ENCODE measurements at regions not wholly inside any gene's neighbourhood (a gene's known extent, or its start where the extent isn't known, plus 50 kb on each side); places are given as distances from the start of the nearest gene placed in this dataset.
"Not testable (repeated sequence)": the region's sequence is repeated elsewhere in the genome, so short reads cannot be mapped to it uniquely, and the experiment has no call there.

GRCh38 chr15:22665711-22666110 is 120.7 kb upstream of the NIPA1 start:
- not testable (repeated sequence) for DNase-seq (ENCODE audit: low read depth in 2 of 2)

- DNase-seq (ENCODE audit: low read depth in 2 of 2), result not testable (repeated sequence)
These were observed 101.7 kb upstream of the NIPA1 start for GRCh38 chr15:22684786-22685185.

GRCh38 chr15:22699881-22700280 is 86.6 kb upstream of the NIPA1 start:
- not testable (repeated sequence) for DNase-seq (ENCODE audit: low read depth in 2 of 2)

- DNase-seq (ENCODE audit: low read depth in 2 of 2), result not testable (repeated sequence)
These were observed 75.6 kb upstream of the NIPA1 start for GRCh38 chr15:22710831-22711341.

- DNase-seq (ENCODE audit: low read depth in 2 of 2), result not testable (repeated sequence)
These were observed 72.5 kb upstream of the NIPA1 start for GRCh38 chr15:22713933-22714332.

GRCh38 chr15:22714358-22715132 is 71.9 kb upstream of the NIPA1 start:
- DNase-seq (ENCODE audit: low read depth in 2 of 2), result not testable (repeated sequence)

- not testable (repeated sequence) for DNase-seq (ENCODE audit: low read depth in 2 of 2)
These were observed 71.2 kb upstream of the NIPA1 start for GRCh38 chr15:22715133-22715845.

GRCh38 chr15:22719980-22720379 is 66.5 kb upstream of the NIPA1 start:
- not testable (repeated sequence) for DNase-seq (ENCODE audit: low read depth in 2 of 2)

- not testable (repeated sequence) for DNase-seq (ENCODE audit: low read depth in 2 of 2)
These were observed 60.3 kb upstream of the NIPA1 start for GRCh38 chr15:22726104-22726503.

GRCh38 chr15:22735067-22735466 is 51.4 kb upstream of the NIPA1 start:
- DNase-seq (ENCODE audit: low read depth in 2 of 2), result not testable (repeated sequence)

GRCh38 chr15:22735781-22736180 is 50.7 kb upstream of the NIPA1 start:
- no peak for DNase-seq (ENCODE audit: low read depth in 2 of 2)

GRCh38 chr15:22736200-22736599 is 50.2 kb upstream of the NIPA1 start:
- not testable (repeated sequence) for DNase-seq (ENCODE audit: low read depth in 2 of 2)

All from stimulated activated CD8-positive, alpha-beta memory T cell treated with anti-CD3 and anti-CD28 coated beads, Interleukin-15, amount 100 ng/mL, for 48 hours (primary cell).